ENCODE measurements at regions not wholly inside any gene's neighbourhood (a gene's known extent, or its start where the extent isn't known, plus 50 kb on each side); places are given as distances from the start of the nearest gene placed in this dataset.

DNA sequence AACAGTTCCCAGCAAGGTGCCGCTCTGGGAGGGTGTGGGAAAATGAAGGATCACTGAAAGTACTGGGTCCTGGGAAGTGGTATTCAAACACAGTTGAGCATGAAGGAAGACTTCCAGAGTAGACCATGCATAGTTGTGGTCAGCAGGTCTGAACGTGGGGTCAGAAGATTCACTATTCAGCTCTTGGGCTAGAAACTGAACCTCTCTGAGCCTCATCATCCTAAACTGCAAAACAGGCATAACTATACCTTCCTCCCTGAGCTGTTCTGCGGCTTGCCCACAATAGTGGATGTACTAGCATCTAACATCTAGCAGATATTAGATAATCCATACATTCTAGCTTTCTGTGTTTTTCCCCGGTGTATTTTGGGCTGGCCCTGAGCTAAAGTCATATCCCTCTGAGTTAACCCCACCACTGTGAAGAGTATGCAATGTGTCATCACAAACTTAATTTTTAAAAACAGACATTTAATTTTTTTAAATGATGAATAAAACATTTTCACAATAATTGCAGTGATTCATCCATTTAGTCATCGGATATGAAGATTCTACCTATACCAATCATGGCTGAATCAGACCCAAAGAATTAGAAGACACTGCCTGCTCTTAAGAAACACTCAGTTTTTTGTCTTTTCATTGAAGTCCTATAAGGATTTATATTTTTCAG lies 179.1 kb downstream of the BLID start:
- Mint-ChIP-seq H3K36me3 (ENCODE audit: low read depth) (no peaks in the 10 kb centered on the region), H3K27ac (no peak overlapping the region), H3K4me1 (peaks cover 7% of the 10 kb centered on the region), H3K27me3 (ENCODE audit: low read depth, poor library complexity) (peaks cover 4% of the 10 kb centered on the region), H3K9me3 (no peaks in the 10 kb centered on the region), H3K4me3 (no peak overlapping the region)
- no peak for DNase-seq
- TF ChIP-seq, protein P1, sequence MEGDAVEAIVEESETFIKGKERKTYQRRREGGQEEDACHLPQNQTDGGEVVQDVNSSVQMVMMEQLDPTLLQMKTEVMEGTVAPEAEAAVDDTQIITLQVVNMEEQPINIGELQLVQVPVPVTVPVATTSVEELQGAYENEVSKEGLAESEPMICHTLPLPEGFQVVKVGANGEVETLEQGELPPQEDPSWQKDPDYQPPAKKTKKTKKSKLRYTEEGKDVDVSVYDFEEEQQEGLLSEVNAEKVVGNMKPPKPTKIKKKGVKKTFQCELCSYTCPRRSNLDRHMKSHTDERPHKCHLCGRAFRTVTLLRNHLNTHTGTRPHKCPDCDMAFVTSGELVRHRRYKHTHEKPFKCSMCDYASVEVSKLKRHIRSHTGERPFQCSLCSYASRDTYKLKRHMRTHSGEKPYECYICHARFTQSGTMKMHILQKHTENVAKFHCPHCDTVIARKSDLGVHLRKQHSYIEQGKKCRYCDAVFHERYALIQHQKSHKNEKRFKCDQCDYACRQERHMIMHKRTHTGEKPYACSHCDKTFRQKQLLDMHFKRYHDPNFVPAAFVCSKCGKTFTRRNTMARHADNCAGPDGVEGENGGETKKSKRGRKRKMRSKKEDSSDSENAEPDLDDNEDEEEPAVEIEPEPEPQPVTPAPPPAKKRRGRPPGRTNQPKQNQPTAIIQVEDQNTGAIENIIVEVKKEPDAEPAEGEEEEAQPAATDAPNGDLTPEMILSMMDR (IDR thresholded peaks at IDR 0.05) = no peak

DNA sequence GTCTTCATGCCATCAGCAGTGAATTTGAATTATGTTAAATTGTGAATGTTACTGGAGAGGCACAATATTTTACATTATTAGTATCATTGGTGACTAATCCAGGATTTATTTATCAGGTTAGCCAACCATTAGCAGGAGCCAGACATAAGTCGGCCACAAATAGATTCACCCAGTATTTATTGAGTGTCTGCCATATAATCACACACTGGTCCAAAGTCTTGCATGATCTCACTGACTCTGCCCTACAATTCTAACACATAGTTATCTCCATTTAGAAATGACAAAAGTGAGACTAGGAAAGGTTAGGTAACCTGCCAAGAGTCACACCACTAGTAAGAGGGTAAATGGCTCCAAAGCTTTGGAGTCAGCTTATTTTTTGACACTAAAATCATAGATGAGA lies 179.6 kb downstream of the BLID start:
- Mint-ChIP-seq H3K4me3 (no peak overlapping the region), H3K27me3 (ENCODE audit: low read depth, poor library complexity) (peaks cover 4% of the 10 kb centered on the region), H3K4me1 (peaks cover 12% of the 10 kb centered on the region), H3K27ac (no peak overlapping the region), H3K9me3 (no peaks in the 10 kb centered on the region), H3K36me3 (ENCODE audit: low read depth) (no peaks in the 10 kb centered on the region)
- DNase-seq = no peak
- TF ChIP-seq, protein P1 (IDR thresholded peaks at IDR 0.05) = no peak

DNA sequence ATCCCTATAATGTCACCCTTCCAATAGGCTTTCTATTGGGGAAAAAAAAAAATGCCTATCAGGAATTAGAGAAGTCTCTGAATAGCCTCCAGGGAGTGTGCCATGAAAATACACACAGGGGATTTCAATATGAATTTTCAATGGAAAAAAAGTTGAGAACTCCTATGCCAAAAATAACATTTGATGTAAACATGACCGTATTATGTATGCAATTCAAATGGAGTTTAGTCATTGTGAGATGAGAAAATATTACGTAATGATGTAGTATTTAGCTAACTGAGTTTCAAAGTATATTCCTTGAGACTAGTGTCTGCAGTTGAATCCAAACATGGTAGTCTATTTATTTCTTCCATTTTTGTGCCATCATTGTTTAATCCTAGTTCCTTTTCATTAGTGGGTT lies 182.3 kb downstream of the BLID start:
- Mint-ChIP-seq H3K4me3 (no peak overlapping the region), H3K36me3 (ENCODE audit: low read depth) (no peaks in the 10 kb centered on the region), H3K27me3 (ENCODE audit: low read depth, poor library complexity) (peaks cover 4% of the 10 kb centered on the region), H3K27ac (no peak overlapping the region), H3K9me3 (no peaks in the 10 kb centered on the region), H3K4me1 (peaks cover 12% of the 10 kb centered on the region)
- DNase-seq = no peak
- TF ChIP-seq, protein P1 (IDR thresholded peaks at IDR 0.05) = no peak

DNA sequence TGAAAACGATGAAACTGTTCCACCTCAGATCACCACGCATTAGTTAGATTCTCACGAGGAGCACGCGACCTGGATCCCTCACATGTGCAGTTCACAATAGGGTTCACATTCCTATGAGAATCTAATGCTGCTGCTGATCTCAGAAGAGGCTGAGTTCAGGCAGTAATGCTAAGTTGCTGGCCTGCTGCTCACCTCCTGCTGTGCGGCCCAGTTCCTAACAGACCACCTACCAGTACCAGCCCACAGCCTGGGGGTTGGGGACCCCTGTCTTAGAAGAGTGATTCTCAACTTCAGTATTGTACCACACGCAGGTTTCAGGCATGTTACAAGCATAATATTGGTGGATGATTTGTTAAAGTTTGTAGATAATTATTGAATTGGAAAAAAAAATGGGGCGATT lies 182.7 kb downstream of the BLID start:
- no peaks in the 10 kb centered on the region for H3K9me3 Mint-ChIP-seq
- TF ChIP-seq, protein P1 (IDR thresholded peaks at IDR 0.05) = no peak
- peaks cover 12% of the 10 kb centered on the region for H3K4me1 Mint-ChIP-seq

DNA sequence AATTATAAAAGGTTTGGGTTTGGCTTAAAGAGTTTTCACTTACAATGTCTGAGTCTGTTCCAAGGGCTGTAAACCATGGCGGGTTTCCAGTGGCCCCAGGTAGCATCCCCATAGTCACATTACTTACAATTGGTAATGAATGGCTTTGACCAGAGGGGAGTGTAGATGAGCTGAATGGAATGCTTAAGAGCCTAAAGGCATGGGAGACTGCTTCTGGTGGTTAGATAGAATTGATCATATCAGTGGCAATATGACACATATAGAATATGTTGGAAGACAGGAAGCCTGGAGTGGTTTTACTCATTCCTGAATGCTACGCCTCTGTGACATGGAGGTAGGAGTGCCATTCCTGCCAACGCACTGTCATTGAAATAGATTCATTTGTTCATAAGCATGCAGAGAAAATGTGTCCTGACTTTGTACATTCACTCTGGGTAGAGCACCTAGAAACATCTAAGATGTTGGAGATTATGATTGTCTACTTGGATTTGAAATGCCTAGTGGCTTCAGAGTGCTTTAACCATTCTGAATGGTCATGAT lies 183.3 kb downstream of the BLID start:
- Mint-ChIP-seq H3K4me1 (peaks cover 12% of the 10 kb centered on the region), H3K36me3 (ENCODE audit: low read depth) (no peaks in the 10 kb centered on the region), H3K27ac (no peak overlapping the region), H3K9me3 (no peaks in the 10 kb centered on the region), H3K4me3 (no peak overlapping the region), H3K27me3 (ENCODE audit: low read depth, poor library complexity) (peaks cover 4% of the 10 kb centered on the region)
- TF ChIP-seq, protein P1 (IDR thresholded peaks at IDR 0.05) = no peak
- DNase-seq = no peak

More for the DNA sequence above, 182.7 kb downstream of the BLID start:
- Mint-ChIP-seq H3K36me3 (ENCODE audit: low read depth) (no peaks in the 10 kb centered on the region), H3K27me3 (ENCODE audit: low read depth, poor library complexity) (peaks cover 4% of the 10 kb centered on the region), H3K4me3 (no peak overlapping the region), H3K27ac (no peak overlapping the region)
- DNase-seq = no peak

All from nephron progenitor cell (in vitro differentiated cells).